OCI-LY1 (cell line): ENCODE measurements at regions not wholly inside any gene's neighbourhood (a gene's known extent, or its start where the extent isn't known, plus 50 kb on each side); places are given as distances from the start of the nearest gene placed in this dataset.
"Not testable (repeated sequence)": the region's sequence is repeated elsewhere in the genome, so short reads cannot be mapped to it uniquely, and the experiment has no call there.

Experiments
- H2AFZ ChIP-seq: fragments of 200-600 bp; sonication (generic), shearing (Covaris generic); 2 replicates; pipeline ENCODE4 v1.6.0; 2014; ENCODE audit warnings: antibody characterized with exemption, mild to moderate bottlenecking, low read length
- H3F3A ChIP-seq: fragments of 200-600 bp; sonication (generic), shearing (Covaris generic); 2 replicates; pipeline ENCODE4 v1.6.0; 2014; ENCODE audit warnings: mild to moderate bottlenecking, antibody characterized with exemption, low read length, moderate library complexity; ENCODE audit not compliant: insufficient read depth
- H3K27ac ChIP-seq: fragments of 200-600 bp; sonication (generic); 2 replicates; pipeline ENCODE4 v1.5.1; 2014; ENCODE audit warnings: low read length, mixed run types, mild to moderate bottlenecking, low read depth; ENCODE audit not compliant: poor library complexity, severe bottlenecking
- H3K27me3 ChIP-seq: fragments of 200-600 bp; sonication (generic); 2 replicates; pipeline ENCODE4 v1.6.0; 2014; ENCODE audit warnings: antibody characterized with exemption, mild to moderate bottlenecking, low read length, moderate library complexity; ENCODE audit not compliant: insufficient read depth
- H3K36me3 ChIP-seq: fragments of 200-600 bp; sonication (generic); 2 replicates; pipeline ENCODE4 v1.6.1; 2014; ENCODE audit warnings: mild to moderate bottlenecking, antibody characterized with exemption, low read length, moderate library complexity, mixed read lengths; ENCODE audit not compliant: insufficient read depth
- H3K4me1 ChIP-seq: fragments of 200-600 bp; sonication (generic); 2 replicates; pipeline ENCODE4 v1.5.1; 2014; ENCODE audit warnings: mild to moderate bottlenecking, low read length, moderate library complexity; ENCODE audit not compliant: insufficient read depth, severe bottlenecking
- H3K4me2 ChIP-seq: fragments of 200-600 bp; sonication (generic), shearing (Covaris generic); 2 replicates; pipeline ENCODE4 v1.6.1; 2014; ENCODE audit warnings: low read length
- H3K4me3 ChIP-seq: fragments of 200-600 bp; sonication (generic); 2 replicates; pipeline ENCODE4 v1.5.1; 2014; ENCODE audit warnings: low read length, low read depth, mild to moderate bottlenecking, mixed read lengths; ENCODE audit not compliant: poor library complexity, severe bottlenecking
- H3K79me2 ChIP-seq: fragments of 200-600 bp; shearing (Covaris generic); 2 replicates; pipeline ENCODE4 v1.6.1; 2016; ENCODE audit warnings: mixed run types, low read length, mixed read lengths; ENCODE audit not compliant: insufficient read depth
- H3K9ac ChIP-seq: fragments of 200-600 bp; sonication (generic), shearing (Covaris generic); 2 replicates; pipeline ENCODE4 v1.6.1; 2014; ENCODE audit warnings: mild to moderate bottlenecking, low read length, mixed read lengths
- H3K9me2 ChIP-seq: fragments of 200-600 bp; sonication (generic), shearing (Covaris generic); 2 replicates; pipeline ENCODE4 v1.6.1; 2014; ENCODE audit warnings: low read depth, mild to moderate bottlenecking, low read length, mixed read lengths
- H3K9me3 ChIP-seq: fragments of 200-600 bp; shearing (Covaris generic); 2 replicates; pipeline ENCODE4 v1.6.1; 2014; ENCODE audit warnings: low read length, mixed read lengths
- H4K20me1 ChIP-seq: fragments of 200-600 bp; sonication (generic), shearing (Covaris generic); 2 replicates; pipeline ENCODE4 v1.6.0; 2016; ENCODE audit warnings: mild to moderate bottlenecking, low read length; ENCODE audit not compliant: insufficient read depth
- CTCF ChIP-seq: fragments of 200-600 bp; sonication (generic), shearing (Covaris generic); IDR thresholded peaks from 2 replicates; pipeline ENCODE4 v1.5.1; 2017; ENCODE audit warnings: mild to moderate bottlenecking, antibody characterized with exemption, low read length, moderate library complexity, mixed read lengths
- EZH2 ChIP-seq: fragments of 200-600 bp; sonication (generic), shearing (Covaris generic); IDR thresholded peaks from 2 replicates; pipeline ENCODE4 v1.8.0; 2017; ENCODE audit warnings: borderline replicate concordance, mixed run types, mild to moderate bottlenecking, antibody characterized with exemption, low read length, moderate library complexity, mixed read lengths

- Histone ChIP-seq H2AFZ (no peak overlapping the region), H3F3A (no peaks in the 10 kb centered on the region), H4K20me1 (no peaks in the 10 kb centered on the region), H3K9me2 (no peaks in the 10 kb centered on the region), H3K27me3 (no peaks in the 10 kb centered on the region), H3K79me2 (no peaks in the 10 kb centered on the region), H3K9me3 (no peaks in the 10 kb centered on the region), H3K27ac (no peak overlapping the region), H3K4me3 (no peak overlapping the region), H3K4me1 (no peaks in the 10 kb centered on the region), H3K9ac (no peak overlapping the region), H3K4me2 (no peak overlapping the region), H3K36me3 (no peaks in the 10 kb centered on the region)
- TF ChIP-seq CTCF, result no peak
- no peak for TF ChIP-seq EZH2
Observed at GRCh38 chr7:68785036-68785435, 813.2 kb upstream of the AUTS2 start.

- Histone ChIP-seq H3K27me3 (no peaks in the 10 kb centered on the region), H3K27ac (no peak overlapping the region), H3K9me3 (no peaks in the 10 kb centered on the region), H3K4me1 (no peaks in the 10 kb centered on the region), H2AFZ (no peak overlapping the region), H3K9ac (no peak overlapping the region), H3K4me3 (no peak overlapping the region), H4K20me1 (no peaks in the 10 kb centered on the region), H3K36me3 (no peaks in the 10 kb centered on the region), H3K9me2 (no peaks in the 10 kb centered on the region), H3F3A (no peaks in the 10 kb centered on the region), H3K4me2 (no peak overlapping the region), H3K79me2 (no peaks in the 10 kb centered on the region)
- TF ChIP-seq CTCF (no peak), EZH2 (no peak)
Observed at GRCh38 chr7:68787566-68787965, 810.7 kb upstream of the AUTS2 start.

- not testable (repeated sequence) for H3K4me1 ChIP-seq, H3K27ac ChIP-seq
Observed at GRCh38 chr7:68788529-68788928, 809.7 kb upstream of the AUTS2 start.

GRCh38 chr7:68789597-68789996, 808.7 kb upstream of the AUTS2 start:
- Histone ChIP-seq H3K4me3 (no peak overlapping the region), H3K79me2 (no peaks in the 10 kb centered on the region), H3K4me1 (no peaks in the 10 kb centered on the region), H3K4me2 (no peak overlapping the region), H3K9ac (no peak overlapping the region), H4K20me1 (no peaks in the 10 kb centered on the region), H3K9me3 (no peaks in the 10 kb centered on the region), H3K36me3 (no peaks in the 10 kb centered on the region), H3K27ac (no peak overlapping the region), H2AFZ (no peak overlapping the region), H3K27me3 (0 out of 2 replicates have a peak, but pooled peaks cover 4% of the 10 kb centered on the region), H3K9me2 (no peaks in the 10 kb centered on the region), H3F3A (no peaks in the 10 kb centered on the region)
- TF ChIP-seq CTCF, result no peak

More at GRCh38 chr7:68788529-68788928, 809.7 kb upstream of the AUTS2 start:
- H3K9ac ChIP-seq, H3K36me3 ChIP-seq, H3K9me3 ChIP-seq, H3K79me2 ChIP-seq, H3K4me3 ChIP-seq, H3K9me2 ChIP-seq, H4K20me1 ChIP-seq, H3K27me3 ChIP-seq, H3F3A ChIP-seq, H3K4me2 ChIP-seq, H2AFZ ChIP-seq: not testable (repeated sequence)
